GM19395 (cell line): ENCODE measurements at regions not wholly inside any gene's neighbourhood (a gene's known extent, or its start where the extent isn't known, plus 50 kb on each side); places are given as distances from the start of the nearest gene placed in this dataset.

ENCODE experiments used
- ATAC-seq: cut with Tn5 transposase; IDR thresholded peaks from one replicate; pipeline ENCODE4 v1.9.1; 2021; ENCODE audit warnings: mild to moderate bottlenecking, moderate library complexity; ENCODE audit not compliant: unreplicated experiment

DNA sequence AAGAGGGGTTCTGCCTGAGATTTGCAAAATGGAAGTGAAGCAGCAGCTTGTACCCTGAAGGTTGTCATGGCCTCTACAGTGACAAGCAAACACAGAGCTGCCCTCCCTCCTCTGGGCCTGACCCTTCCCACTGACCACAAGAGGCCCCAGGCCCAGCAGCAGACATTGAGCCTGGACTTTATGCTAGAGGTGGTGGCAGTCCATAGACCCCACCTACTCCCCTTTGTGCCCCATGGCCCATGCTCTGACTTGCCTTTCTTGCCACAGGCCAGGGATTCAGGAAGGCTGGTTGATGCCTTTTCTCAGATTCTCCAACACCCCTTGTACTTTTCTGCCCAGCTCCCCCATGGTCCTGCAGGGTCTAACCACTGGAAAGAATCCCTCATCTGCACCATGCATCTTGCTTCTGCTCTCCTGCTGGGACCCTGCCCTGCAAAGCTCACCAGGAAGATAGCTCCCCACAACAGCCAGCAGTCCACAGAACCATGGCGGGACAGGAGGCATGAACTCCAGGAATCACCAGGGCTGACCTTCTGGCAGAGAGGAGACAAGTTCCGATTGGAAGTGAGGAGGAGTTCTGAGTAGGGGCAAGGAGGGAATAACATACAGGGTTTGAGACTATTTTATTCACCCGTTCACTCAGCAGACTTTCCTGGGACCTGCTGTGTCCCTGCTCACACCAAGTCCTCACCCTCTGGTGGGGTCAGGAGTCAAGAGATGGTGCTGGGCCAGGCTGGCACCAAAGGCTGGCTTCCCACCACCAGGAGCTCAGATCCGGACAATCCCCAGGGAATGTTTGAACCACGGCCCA is 263.8 kb downstream of the SYK start:
- ATAC-seq: no peak

DNA sequence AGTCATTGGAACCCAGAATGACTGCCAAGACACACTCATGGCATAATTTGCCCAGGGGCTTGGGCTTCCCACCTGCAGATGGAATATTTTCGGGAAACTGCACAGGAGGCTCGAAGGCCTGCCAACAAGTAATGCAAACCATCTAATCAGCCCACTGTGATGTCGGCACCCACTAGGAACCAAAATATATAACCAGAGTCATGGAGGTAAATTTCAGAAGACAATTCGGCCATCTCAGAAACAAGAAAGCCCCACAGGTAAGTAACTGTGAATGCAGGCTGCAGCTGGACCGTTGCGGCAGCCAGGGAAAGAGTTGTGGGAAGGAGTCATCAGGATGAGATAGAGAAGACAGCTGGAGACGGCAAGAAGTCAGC is 264.4 kb downstream of the SYK start:
- no peak for ATAC-seq

DNA sequence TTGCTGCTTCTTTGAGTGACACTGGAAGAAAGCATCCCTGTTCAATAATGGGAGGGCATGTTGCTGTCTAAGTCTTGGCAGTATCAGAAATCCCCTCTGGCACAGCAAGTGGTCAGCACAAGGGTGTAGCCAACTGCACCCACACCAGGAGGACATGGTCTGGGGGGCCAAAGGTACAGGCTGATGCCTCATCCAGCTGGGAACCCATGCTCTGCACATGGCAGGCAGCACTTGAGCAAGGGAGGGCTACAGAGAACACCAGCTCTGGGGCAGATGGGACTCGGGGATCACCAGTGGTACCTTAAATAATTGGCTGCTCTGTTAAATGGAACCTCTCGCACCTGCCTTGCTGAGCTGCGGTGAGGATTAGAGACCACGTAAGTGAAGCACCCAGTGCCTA is 265.2 kb downstream of the SYK start:
- no peak for ATAC-seq

DNA sequence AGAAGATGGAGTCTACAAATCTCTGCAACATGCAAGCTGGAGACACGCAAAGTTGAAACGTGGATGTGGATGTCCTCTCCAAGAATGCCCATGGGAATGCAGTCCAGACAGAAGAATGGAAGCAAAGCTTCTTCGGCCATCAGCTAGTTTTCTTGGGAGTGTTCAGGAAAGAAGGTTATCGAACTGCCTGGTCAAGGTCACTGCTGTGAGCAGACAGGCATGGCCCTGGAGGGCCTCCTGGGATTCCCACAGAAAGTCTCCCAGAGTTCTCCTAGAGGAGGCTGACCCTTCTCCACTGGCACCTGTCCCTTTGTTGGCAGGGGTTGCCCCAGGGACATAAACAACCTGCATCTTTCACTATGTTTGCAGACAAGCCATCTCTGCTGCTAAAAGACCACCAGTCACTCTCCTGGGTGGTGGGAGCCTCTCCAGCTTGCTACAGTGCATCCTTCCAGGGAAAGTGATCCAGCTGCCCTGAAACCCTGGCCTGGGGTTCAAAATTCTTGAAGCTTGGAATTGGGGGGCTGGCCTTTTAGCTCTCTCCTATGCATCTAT is 265.8 kb downstream of the SYK start:
- ATAC-seq: no peak

DNA sequence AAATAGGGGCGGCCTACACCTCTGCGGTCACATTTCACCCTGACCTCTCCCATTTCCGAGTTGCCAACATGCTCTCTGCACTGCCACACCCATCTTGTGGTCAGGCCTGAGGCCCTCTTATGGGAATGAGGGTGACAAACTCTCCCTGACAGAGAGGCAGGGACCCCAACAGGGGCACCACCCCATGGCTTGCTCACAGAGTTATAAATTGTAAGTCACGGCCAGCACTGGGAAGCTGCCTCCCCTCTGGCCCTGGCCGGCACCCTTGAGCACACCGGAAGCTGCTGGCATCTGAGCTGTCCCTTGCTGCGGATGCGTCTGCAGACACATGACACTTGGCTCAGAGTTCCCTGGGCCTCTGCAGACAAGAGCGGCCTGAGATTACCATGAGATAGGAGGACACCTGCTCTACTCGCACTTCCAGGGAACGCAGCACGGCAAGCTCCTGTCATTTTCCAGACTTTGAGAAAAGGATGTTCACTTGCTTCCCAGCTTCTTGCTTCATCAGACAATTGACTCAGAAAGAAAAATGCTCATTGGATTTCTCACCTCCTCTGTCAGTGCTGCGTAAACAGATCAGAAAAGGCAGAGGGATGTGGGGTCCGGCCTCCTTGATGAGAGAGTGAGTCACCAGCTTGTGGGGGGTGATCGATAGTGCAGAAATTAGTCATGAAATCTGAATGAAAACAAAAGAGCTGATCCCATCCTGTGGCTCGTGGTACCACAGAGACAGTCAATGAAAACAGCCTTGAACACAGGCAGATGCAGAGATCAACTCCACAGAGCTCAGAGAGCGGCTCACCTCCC is 269.8 kb downstream of the SYK start:
- no peak for ATAC-seq

DNA sequence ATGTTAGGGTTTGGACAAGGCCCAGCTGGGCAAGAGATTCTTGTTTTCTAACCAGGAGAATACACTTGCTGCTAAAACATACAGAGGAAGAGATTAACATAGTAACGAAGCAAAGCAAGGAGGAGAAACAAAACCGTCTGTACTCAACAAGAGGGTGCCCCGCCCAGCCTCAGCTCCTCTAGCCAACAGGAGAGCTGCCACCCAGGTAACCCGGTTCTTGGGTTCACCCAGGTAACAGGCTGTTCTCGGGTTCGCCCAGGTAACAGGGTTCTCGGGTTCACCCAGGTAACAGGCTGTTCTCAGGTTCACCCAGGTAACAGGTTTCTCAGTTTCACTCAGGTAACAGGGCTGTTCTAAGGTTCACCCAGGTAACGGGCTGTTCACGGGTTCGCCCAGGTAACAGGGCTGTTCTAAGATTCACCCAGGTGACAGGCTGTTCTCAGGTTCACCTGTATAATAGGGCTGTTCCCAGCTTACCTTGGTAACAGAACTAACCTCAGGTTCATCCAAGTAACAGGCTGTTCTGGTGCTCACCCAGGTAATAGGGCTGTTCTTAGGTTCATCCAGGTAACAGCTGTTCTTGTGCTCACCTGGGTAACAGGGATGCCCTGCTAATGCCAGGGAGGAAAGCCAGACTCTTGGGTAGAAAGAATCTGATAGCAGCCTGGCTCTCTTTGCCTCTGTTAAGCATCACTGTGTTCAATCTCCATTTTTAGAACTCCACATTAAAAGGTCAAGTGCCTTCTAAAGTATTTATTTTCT is 271.6 kb downstream of the SYK start:
- no peak for ATAC-seq

DNA sequence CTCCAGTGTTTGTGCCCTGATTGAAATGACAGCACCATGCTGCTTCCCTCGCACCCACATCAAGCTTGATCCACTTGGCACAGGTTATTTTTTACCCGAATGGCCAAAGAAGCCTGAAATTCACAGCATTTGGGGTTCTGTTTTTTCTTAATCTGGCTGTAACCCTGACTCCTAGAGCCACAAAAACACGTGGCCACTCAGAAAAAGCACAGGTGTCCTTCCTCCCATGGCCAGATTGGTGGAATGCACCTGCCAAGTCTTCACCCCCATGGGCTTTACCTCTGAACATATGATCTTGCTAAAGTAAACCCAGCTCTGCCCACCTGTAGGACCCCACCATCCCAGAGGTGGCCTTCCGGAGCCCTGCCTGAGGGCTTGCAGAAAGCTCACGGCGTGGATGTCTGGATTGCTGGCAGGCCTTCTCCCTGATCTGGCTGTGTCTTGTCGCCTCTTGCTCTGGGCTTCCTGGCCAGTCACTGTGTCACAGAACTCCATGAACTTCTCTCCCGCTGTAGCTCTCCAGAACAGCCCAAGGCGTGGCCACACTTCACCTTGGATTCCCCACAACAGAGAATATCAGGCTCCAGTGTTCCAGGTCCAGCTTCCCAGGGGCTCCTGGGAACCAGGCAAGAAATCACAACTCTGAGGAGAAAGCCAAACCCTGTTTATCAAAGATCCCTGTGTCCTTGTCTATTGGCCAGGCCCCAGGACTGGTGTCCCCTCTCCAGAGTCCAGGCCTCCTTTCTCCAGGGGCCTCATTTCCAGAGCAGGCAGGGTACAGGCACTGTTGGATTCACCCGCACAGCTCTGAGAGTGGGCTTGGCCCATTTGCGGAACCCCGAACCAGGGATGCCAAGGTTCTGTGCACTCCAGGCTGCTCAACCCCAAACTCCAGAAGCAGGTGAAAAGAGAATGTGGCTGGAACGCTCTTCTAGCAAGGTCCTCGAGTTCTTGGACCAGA is 272.5 kb downstream of the SYK start:
- no peak for ATAC-seq

DNA sequence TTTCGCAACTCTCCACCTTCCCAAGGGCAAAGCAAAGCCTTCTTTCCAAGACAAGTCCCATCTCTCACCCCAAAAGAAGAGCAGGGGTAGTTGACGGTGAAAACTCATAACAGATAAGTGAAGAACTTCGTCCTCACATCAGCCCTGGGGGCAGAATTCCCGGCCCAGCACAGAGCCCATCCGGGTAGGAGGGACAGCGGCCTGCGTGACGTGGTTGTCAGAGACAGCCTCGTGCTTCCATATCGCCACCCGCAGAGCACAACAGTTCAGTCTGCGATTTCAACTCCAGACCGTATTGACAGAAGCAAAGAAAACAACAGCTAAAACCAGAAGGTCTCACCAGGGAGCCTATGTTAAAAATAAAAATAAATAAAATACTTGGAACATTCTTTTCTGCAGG is 273.2 kb downstream of the SYK start:
- ATAC-seq: no peak

DNA sequence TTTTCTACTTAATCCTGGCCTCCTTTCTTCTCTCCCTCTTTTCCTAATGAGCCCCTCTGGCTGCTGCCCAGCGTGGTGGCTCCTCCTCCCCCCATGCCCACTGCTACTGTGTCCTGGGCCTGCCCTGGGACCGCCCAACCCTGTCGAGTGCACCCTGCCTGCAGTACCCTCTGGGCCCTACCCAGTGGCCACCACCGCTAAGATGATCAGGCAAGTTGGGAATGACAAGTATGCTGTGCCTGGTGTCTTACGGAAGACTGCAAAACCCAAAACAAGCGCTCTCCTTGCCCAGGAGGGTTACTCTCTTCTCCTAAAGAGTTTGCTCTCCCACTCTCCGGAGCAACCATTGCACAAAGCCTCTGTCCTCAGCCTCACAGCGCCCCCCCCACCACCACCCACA is 273.7 kb downstream of the SYK start:
- no peak for ATAC-seq

DNA sequence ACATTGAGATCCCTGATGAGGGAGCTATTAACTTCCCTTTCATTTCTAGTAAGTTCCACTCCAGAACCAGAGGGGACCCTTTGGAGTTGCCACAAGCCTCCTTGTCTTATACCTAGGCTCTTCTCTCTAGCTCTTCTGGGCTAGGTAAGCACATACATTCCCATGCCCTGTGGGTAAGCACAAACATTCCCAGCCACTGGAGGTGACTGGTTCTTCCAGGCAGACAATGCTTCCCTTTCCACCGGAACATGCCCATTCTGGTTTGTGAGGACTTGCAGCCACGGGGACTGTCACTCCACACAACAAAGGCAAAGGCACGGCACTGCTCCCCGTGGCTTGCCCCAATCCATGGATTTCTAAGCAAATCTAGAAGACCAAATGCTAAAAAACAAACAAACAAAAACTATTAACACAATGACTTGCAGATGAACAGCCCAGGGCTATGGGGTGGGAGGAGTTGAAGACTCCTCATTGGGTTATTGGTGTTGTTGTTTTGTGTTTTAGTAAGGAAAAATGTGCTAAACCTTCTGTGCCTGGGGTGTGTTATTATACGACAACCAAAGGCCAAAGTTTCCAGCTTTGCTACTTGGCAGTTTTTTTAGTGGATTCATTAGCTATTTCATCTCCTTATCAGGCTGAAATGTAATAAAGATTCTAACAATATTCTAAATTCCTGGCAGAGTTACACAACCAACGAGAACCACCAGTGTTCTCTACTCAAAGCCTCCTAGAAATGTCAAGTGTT is 276.2 kb downstream of the SYK start:
- ATAC-seq: no peak

DNA sequence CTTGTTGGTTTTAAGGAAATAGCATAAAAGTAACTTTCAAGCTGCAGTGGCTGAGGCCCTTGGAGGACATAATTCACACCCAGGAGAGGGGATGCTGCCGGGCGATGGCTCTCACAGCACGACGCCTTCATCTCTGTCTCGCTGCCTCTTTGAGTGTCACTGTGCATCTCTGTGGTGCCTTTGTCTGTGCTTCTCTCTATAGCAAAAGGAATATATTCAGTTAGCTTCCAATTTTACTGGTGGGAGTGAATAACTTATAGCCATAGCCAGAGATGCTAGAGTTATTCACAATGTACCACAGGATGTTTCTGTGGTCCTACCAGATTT is 276.7 kb downstream of the SYK start:
- no peak for ATAC-seq

DNA sequence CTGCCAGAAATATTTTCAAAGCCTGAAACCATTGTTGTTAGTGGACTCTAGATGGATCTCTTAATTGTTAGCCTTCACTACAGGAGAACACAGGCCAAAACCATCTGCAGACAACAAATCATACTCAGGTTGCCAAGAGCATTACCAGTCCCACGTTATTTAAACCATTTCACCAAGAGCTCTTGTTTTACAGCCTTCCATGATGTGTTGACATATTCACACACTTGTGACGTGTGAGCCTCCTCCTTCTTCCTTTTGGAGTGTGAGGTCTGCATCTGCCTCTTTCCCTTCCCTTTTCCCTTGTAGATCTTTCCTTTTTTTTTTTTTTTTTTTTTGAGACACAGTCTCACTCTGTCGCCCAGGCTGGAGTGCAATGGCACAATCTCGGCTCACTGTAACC is 279.0 kb downstream of the AUH start:
- no peak for ATAC-seq

DNA sequence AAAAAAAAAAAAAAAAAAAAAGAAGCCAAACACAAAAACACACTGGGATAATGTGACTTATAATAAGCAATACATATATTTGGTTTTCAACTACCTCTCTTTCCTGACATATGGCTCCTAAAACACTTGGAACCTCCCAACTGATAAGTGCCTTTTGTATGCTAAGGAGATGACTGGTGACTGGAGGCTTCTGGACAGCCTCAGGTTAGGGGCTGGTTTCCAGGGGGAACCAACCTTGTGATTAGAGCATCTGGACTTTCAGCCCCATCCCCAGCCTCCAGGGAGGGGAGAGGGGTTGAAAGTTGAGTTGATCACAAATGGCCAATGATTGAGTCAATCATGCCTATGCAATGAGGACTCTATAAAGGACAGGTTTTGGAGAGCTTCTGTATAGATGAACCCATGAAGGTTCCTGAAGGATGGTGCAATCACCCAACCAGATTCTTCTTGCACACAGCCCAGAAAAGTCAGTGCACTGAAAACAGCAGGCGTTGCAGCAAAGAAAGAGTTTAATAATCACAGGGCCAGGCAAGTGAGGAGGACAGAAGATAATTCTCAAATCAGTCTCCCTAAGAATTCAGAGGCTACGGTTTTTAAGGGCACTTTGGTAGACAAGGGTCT is 276.7 kb downstream of the AUH start:
- ATAC-seq: no peak

DNA sequence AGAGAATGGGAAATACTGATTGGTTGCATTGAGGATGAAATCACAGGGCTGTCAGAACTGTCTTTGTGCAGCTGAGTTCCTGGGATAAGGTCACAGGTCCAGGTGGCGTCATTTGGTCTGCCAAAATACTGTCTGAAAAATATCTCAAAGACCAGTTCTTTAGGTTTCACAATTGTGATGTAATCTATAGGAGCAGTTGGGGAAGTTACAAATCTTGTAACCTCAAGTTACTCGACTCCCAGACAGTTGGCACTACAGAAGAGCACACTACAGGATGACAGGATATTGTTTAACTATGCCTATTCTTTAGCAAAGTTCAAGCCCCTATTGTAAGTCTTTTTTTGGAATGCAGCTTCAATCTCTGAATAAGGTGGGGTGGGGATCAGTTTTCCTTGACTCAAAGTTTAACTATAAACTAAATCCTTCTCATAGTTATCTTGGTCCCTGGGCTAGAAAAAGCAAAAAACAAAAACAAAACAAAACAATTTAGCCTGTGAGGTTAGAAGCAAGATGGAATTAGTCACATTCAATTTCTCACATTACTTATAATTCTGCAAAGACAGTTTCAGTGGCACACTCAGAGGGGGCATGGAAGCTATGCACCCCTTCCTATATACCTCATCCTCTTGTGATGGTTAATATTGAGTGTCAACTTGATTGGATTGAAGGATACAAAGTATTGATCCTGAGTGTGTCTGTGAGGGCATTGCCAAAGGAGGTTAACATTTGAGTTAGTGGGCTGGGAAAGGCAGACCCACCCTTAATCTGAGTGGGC is 276.0 kb downstream of the AUH start:
- ATAC-seq: no peak

DNA sequence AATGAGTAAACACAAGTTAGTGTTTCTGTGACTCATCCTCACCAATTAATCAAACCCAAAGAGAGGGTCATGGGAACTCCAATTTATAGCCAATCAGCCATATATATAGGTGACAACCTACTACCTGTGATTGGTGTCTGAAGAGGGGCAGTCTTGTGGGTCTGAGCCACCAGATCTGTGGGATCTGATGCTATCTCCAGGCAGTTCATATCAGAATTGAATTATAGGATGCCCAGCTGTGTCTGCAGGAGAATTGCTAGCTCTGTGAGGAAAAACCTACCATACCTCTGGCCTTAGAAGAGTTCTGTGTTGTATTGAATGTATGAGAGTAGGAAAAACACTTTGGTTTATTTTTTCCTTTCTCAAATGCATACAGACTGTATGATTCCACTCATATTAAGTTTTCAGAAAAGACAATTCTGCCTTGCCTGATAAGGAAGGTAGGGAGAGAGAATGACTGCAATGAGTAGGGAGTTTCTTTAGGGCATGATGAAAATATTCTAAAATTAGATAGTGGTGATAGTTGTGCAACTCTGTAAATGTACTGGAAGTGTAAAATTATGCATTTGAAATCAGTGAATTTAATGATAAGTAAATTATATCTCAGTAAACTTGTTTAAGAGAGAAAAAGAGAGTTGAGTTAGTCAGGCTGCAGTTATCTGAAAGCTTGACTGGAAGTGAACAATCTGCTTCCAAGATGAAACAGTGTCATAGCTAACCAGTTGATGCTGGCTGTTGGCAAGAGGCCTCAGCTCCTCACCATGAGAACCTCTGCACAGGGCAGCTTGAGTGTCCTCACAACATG is 274.9 kb downstream of the AUH start:
- ATAC-seq: no peak

DNA sequence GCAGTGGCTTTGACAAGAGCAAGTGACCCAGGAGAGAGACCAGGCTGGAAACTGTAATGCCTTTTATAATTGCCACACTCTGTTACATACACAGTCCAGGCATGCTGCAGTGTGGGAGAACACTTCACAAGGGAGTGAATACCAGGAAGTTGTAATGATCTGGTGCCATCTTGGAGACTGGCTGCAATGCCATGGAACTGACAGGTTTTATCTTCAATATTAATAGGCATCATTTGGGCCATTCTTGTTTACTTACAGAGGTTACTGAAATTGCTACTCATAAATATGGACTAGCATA is 274.3 kb downstream of the AUH start:
- ATAC-seq: no peak

DNA sequence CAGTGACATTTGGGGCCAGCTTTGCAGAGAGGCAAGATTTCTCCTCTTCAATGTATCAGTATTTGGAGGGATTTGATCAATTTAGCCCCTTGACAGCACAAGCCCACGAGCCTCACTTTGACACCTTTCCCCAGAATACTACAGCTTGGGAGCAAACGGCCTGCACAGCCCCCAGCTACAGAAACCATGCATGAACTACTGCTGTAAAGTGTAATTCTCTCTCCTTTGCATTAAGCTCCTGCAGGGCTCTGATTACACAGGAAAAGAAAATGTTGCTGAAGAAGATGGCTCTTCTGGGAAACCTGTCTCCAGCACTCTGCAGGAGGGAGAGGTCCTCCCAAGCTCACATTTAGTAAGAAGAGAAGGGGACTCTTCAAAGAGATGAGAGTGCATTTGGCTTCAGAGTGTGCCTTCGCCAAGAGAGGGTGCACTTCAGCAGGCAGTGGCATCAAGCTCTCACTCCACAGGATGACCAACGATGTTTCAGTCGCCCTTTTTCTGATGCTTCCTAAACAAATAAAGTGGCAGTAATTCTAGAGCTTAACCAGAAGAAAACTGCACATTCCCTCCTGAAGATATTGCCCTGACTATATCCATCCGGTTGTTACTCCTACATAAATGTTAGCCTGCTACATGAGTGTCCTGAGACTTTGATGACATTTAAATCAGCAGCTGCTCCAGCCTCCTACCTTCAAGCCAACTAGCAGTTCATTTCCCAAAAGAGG is 272.2 kb downstream of the AUH start:
- ATAC-seq: no peak

DNA sequence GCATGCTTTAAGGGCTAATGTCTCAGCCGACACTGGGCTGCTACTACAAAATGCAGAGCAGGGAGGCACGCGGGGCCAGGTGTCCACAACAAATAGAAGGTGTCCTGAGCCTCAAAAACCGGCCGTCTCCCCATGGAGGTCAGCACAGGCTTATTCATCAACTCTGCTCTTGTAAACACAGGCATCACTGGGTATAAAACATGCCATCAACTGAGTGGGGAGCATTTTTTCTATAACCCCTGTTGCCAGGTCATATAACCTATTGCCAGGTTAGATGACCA is 271.6 kb downstream of the AUH start:
- no peak for ATAC-seq
